ACC112 (cell line): ENCODE measurements at regions not wholly inside any gene's neighbourhood (a gene's known extent, or its start where the extent isn't known, plus 50 kb on each side); places are given as distances from the start of the nearest gene placed in this dataset.

Source experiments
- H2AFZ ChIP-seq: fragments of 200-600 bp; sonication (generic); one replicate; pipeline ENCODE4 v1.6.0; 2017; ENCODE audit warnings: antibody characterized with exemption, low read length; ENCODE audit not compliant: unreplicated experiment
- H3K27ac ChIP-seq: fragments of 200-600 bp; sonication (generic); 2 replicates; pipeline ENCODE4 v1.5.1; 2014; ENCODE audit warnings: low read depth, mild to moderate bottlenecking, antibody characterized with exemption, low read length, moderate library complexity
- H3K27me3 ChIP-seq: fragments of 200-600 bp; sonication (generic); 2 replicates; pipeline ENCODE4 v1.6.1; 2014; ENCODE audit warnings: mild to moderate bottlenecking, antibody characterized with exemption, low read length, moderate library complexity, mixed read lengths; ENCODE audit not compliant: insufficient read depth
- H3K36me3 ChIP-seq: fragments of 200-600 bp; sonication (generic); 2 replicates; pipeline ENCODE4 v1.6.1; 2016; ENCODE audit warnings: mild to moderate bottlenecking, antibody characterized with exemption, low read length, moderate library complexity, mixed read lengths; ENCODE audit not compliant: insufficient read depth
- H3K4me1 ChIP-seq: fragments of 200-600 bp; sonication (generic); one replicate; pipeline ENCODE4 v1.6.1; 2016; ENCODE audit warnings: low read length, mixed read lengths; ENCODE audit not compliant: insufficient read depth, unreplicated experiment, control insufficient read depth
- H3K4me3 ChIP-seq: fragments of 200-600 bp; sonication (generic); 2 replicates; pipeline ENCODE4 v1.5.1; 2014; ENCODE audit warnings: mild to moderate bottlenecking, low read depth, low read length
- H3K79me2 ChIP-seq: fragments of 200-600 bp; sonication (generic); one replicate; pipeline ENCODE4 v1.6.0; 2016; ENCODE audit warnings: low read length; ENCODE audit not compliant: control insufficient read depth, unreplicated experiment, insufficient read depth

DNA sequence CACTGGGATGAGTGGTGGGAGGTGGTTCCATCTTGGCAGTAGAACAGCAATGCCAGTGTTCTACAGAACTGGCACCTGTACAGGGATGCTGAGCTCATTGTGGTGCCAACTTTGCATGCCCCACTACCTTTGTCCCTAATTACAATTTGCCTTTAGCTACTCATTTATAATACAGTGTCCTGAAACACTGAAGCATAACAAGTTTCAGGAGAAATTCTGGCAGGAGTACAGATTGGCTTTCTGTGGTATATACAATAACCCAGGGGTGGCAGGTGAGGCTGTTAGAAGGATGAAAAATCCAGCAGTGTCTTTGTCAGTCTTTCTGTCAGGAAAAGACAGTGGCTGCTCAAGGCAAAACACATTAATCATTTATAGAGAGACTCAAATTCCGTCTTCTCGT lies 240.3 kb downstream of the FAM76B start:
- Histone ChIP-seq H3K4me1 (peaks cover 5% of the 10 kb centered on the region), H2AFZ (no peak overlapping the region)

GRCh38 chr11:95548416-95548815 lies 241.2 kb downstream of the FAM76B start:
- H3K27me3 ChIP-seq, result 0 out of 2 replicates have a peak, but pooled peaks cover 8% of the 10 kb centered on the region
- no peaks in the 10 kb centered on the region for H3K36me3 ChIP-seq
- H3K4me3 ChIP-seq, result no peak overlapping the region
- H2AFZ ChIP-seq, result no peak overlapping the region
- H3K27ac ChIP-seq, result no peak overlapping the region
- peaks cover 8% of the 10 kb centered on the region for H3K4me1 ChIP-seq
- no peaks in the 10 kb centered on the region for H3K79me2 ChIP-seq

More for the DNA sequence above, 240.3 kb downstream of the FAM76B start:
- Histone ChIP-seq H3K36me3 (no peaks in the 10 kb centered on the region), H3K27ac (no peak overlapping the region), H3K27me3 (0 out of 2 replicates have a peak, but pooled peaks cover 8% of the 10 kb centered on the region), H3K4me3 (no peak overlapping the region), H3K79me2 (no peaks in the 10 kb centered on the region)

- Histone ChIP-seq H3K79me2 (no peaks in the 10 kb centered on the region), H2AFZ (no peak overlapping the region)
These were observed 241.6 kb downstream of the FAM76B start for GRCh38 chr11:95547976-95548375.

GRCh38 chr11:95547186-95547585 lies 242.4 kb downstream of the FAM76B start:
- H3K4me1 ChIP-seq, result peaks cover 8% of the 10 kb centered on the region
- H3K79me2 ChIP-seq, result no peaks in the 10 kb centered on the region
- H2AFZ ChIP-seq, result no peak overlapping the region
- H3K27me3 ChIP-seq, result peaks cover 8% of the 10 kb centered on the region; the same call in 1 of the 2 replicates
- H3K36me3 ChIP-seq, result no peaks in the 10 kb centered on the region
- H3K27ac ChIP-seq, result no peak overlapping the region
- no peak overlapping the region for H3K4me3 ChIP-seq

More at GRCh38 chr11:95547976-95548375, 241.6 kb downstream of the FAM76B start:
- Histone ChIP-seq H3K27ac (no peak overlapping the region), H3K27me3 (peaks cover 8% of the 10 kb centered on the region; the same call in 1 of the 2 replicates), H3K4me1 (peaks cover 8% of the 10 kb centered on the region), H3K36me3 (no peaks in the 10 kb centered on the region), H3K4me3 (no peak overlapping the region)

- no peak overlapping the region for H3K27ac ChIP-seq
- no peaks in the 10 kb centered on the region for H3K36me3 ChIP-seq
- peaks cover 8% of the 10 kb centered on the region; the same call in 1 of the 2 replicates for H3K27me3 ChIP-seq
- no peak overlapping the region for H3K4me3 ChIP-seq
- H3K4me1 ChIP-seq, result peaks cover 8% of the 10 kb centered on the region
- no peaks in the 10 kb centered on the region for H3K79me2 ChIP-seq
- no peak overlapping the region for H2AFZ ChIP-seq
These were observed 244.3 kb downstream of the FAM76B start for GRCh38 chr11:95545116-95545875.

GRCh38 chr11:95544095-95544856 lies 245.3 kb downstream of the FAM76B start:
- no peak overlapping the region for H3K4me3 ChIP-seq
- no peak overlapping the region for H2AFZ ChIP-seq
- H3K36me3 ChIP-seq, result no peaks in the 10 kb centered on the region
- H3K4me1 ChIP-seq, result peaks cover 8% of the 10 kb centered on the region
- no peak overlapping the region for H3K27ac ChIP-seq
- no peaks in the 10 kb centered on the region for H3K79me2 ChIP-seq
- peaks cover 8% of the 10 kb centered on the region; the same call in 1 of the 2 replicates for H3K27me3 ChIP-seq

DNA sequence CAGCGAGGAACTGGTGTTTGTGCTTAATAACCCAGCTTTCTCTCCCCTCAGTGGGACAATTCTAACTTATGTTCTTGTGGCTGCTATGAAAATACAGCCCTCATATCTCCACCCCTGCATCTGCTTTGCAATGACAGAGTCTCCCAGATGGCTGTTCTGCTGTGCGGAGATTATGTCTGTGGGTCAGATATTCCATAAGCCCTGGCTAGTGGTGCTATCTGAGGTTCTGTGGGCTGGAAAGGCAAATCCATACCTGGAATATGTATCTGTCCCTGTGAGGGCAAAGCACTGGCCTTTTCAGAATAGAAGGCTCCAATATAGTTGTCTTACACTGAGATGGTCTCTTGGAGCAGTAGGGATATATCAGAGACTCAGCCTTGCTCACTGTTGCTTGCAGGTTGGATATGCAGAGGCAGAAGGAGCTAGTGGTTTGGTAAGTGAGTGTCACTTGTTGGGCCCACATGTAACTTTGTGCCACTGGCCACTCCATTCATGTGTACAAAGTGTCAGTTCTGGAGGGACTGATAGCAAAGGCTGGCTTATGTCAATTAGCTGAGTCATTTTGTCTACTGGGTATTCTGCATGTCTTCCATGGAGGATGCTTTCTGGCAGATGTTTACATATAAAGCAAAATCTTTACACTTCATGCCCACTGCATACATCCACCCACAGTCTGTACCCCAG lies 246.6 kb downstream of the FAM76B start:
- H3K4me3 ChIP-seq, result no peak overlapping the region
- H2AFZ ChIP-seq, result no peak overlapping the region
- H3K4me1 ChIP-seq, result peaks cover 8% of the 10 kb centered on the region
- peaks cover 14% of the 10 kb centered on the region for H3K27me3 ChIP-seq
- H3K79me2 ChIP-seq, result no peaks in the 10 kb centered on the region
- no peaks in the 10 kb centered on the region for H3K36me3 ChIP-seq
- H3K27ac ChIP-seq, result no peak overlapping the region

- Histone ChIP-seq H3K4me1 (peaks cover 8% of the 10 kb centered on the region), H3K27ac (no peak overlapping the region), H2AFZ (no peak overlapping the region), H3K79me2 (no peaks in the 10 kb centered on the region), H3K36me3 (no peaks in the 10 kb centered on the region), H3K4me3 (no peak overlapping the region), H3K27me3 (peaks cover 14% of the 10 kb centered on the region)
These were observed 247.9 kb downstream of the FAM76B start for GRCh38 chr11:95541715-95542114.

GRCh38 chr11:95536047-95536690 lies 253.4 kb downstream of the FAM76B start:
- no peaks in the 10 kb centered on the region for H3K79me2 ChIP-seq
- no peak overlapping the region for H3K4me3 ChIP-seq
- no peaks in the 10 kb centered on the region for H3K36me3 ChIP-seq
- H3K27ac ChIP-seq, result no peak overlapping the region
- H2AFZ ChIP-seq, result no peak overlapping the region
- peaks cover 9% of the 10 kb centered on the region; the same call in 1 of the 2 replicates for H3K27me3 ChIP-seq
- H3K4me1 ChIP-seq, result no peaks in the 10 kb centered on the region

GRCh38 chr11:95534809-95535208 lies 254.8 kb downstream of the FAM76B start:
- Histone ChIP-seq H3K36me3 (no peaks in the 10 kb centered on the region), H3K79me2 (no peaks in the 10 kb centered on the region), H2AFZ (no peak overlapping the region), H3K27me3 (peaks cover 9% of the 10 kb centered on the region; the same call in 1 of the 2 replicates), H3K27ac (no peak overlapping the region), H3K4me3 (no peak overlapping the region), H3K4me1 (no peaks in the 10 kb centered on the region)
